ENCODE measurements at regions not wholly inside any gene's neighbourhood (a gene's known extent, or its start where the extent isn't known, plus 50 kb on each side); places are given as distances from the start of the nearest gene placed in this dataset.
A peak's percentile ranks its signal among the peaks of the same experiment; 100 is the strongest.

GRCh38 chr10:20998036-20998435 is 100.9 kb upstream of the NEBL start:
- Mint-ChIP-seq H3K4me1 (peaks cover 49% of the 10 kb centered on the region), H3K9me3 (peaks cover 9% of the 10 kb centered on the region), H3K27me3 (ENCODE audit: low read depth, poor library complexity) (no peaks in the 10 kb centered on the region), H3K36me3 (ENCODE audit: low read depth) (no peaks in the 10 kb centered on the region), H3K27ac (no peak overlapping the region), H3K4me3 (no peak overlapping the region)
- DNase-seq: no peak
- TF ChIP-seq CTCF (IDR thresholded peaks at IDR 0.05): no peak

- Mint-ChIP-seq H3K27me3 (ENCODE audit: low read depth, poor library complexity) (no peaks in the 10 kb centered on the region), H3K4me3 (no peak overlapping the region), H3K9me3 (peaks cover 10% of the 10 kb centered on the region), H3K4me1 (peaks cover 43% of the 10 kb centered on the region), H3K27ac (peak overlapping the region; percentile 18), H3K36me3 (ENCODE audit: low read depth) (no peaks in the 10 kb centered on the region)
- TF ChIP-seq CTCF (IDR thresholded peaks at IDR 0.05): no peak
- no peak for DNase-seq
Observed at GRCh38 chr10:20995123-20995987, 98.2 kb upstream of the NEBL start.

- no peaks in the 10 kb centered on the region for H3K27me3 Mint-ChIP-seq (ENCODE audit: low read depth, poor library complexity)
- peaks cover 10% of the 10 kb centered on the region for H3K9me3 Mint-ChIP-seq
- DNase-seq: no peak
- H3K27ac Mint-ChIP-seq: no peak overlapping the region
- no peak overlapping the region for H3K4me3 Mint-ChIP-seq
- H3K4me1 Mint-ChIP-seq: peaks cover 37% of the 10 kb centered on the region
- no peaks in the 10 kb centered on the region for H3K36me3 Mint-ChIP-seq (ENCODE audit: low read depth)
- TF ChIP-seq CTCF (IDR thresholded peaks at IDR 0.05): no peak
Observed at GRCh38 chr10:20993830-20994527, 96.9 kb upstream of the NEBL start.

DNA sequence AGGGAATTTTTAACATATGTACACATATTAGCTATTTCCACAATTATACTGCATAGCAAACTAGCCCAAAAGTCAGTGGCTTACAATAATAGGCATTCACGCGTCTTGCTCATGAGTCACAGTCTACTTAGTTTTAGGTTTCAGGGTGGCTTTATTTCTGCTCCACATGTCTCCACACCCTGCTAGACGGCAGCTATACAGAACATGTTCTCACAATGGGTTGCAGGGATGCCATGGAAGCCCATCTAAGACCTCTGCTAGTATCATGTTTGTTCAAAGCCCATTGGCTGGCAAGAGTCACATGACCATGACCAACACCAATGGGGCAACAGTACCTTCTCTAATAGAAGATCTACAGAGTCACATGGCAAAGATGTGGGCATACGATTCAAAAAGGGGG is 96.3 kb upstream of the NEBL start:
- no peaks in the 10 kb centered on the region for H3K36me3 Mint-ChIP-seq (ENCODE audit: low read depth)
- no peak overlapping the region for H3K4me3 Mint-ChIP-seq
- H3K27me3 Mint-ChIP-seq (ENCODE audit: low read depth, poor library complexity): no peaks in the 10 kb centered on the region
- DNase-seq: no peak
- H3K9me3 Mint-ChIP-seq: peaks cover 10% of the 10 kb centered on the region
- no peak overlapping the region for H3K27ac Mint-ChIP-seq
- peaks cover 34% of the 10 kb centered on the region for H3K4me1 Mint-ChIP-seq
- TF ChIP-seq CTCF (IDR thresholded peaks at IDR 0.05): no peak

GRCh38 chr10:20991526-20991925 is 94.4 kb upstream of the NEBL start:
- Mint-ChIP-seq H3K27me3 (ENCODE audit: low read depth, poor library complexity) (no peaks in the 10 kb centered on the region), H3K27ac (no peak overlapping the region), H3K9me3 (peaks cover 10% of the 10 kb centered on the region), H3K4me3 (no peak overlapping the region), H3K4me1 (peaks cover 27% of the 10 kb centered on the region), H3K36me3 (ENCODE audit: low read depth) (no peaks in the 10 kb centered on the region)
- no peak for DNase-seq
- no peak for TF ChIP-seq CTCF (IDR thresholded peaks at IDR 0.05)
